HG02798 (cell line): ENCODE measurements at regions not wholly inside any gene's neighbourhood (a gene's known extent, or its start where the extent isn't known, plus 50 kb on each side); places are given as distances from the start of the nearest gene placed in this dataset.

Source experiments
- ATAC-seq: cut with Tn5 transposase; IDR thresholded peaks from one replicate; pipeline ENCODE4 v1.9.1; 2021; ENCODE audit warnings: mild to moderate bottlenecking; ENCODE audit not compliant: unreplicated experiment, poor library complexity

- ATAC-seq: peak; percentile 41
Observed at GRCh38 chr3:72475258-72476138, 372.7 kb downstream of the SHQ1 start.

- ATAC-seq: no peak
Observed at GRCh38 chr3:72474775-72475174, 373.5 kb downstream of the SHQ1 start.

GRCh38 chr3:72473156-72473555 lies 375.1 kb downstream of the SHQ1 start:
- peak; percentile 92 for ATAC-seq

GRCh38 chr3:72470904-72471417 lies 377.3 kb downstream of the SHQ1 start:
- no peak for ATAC-seq

DNA sequence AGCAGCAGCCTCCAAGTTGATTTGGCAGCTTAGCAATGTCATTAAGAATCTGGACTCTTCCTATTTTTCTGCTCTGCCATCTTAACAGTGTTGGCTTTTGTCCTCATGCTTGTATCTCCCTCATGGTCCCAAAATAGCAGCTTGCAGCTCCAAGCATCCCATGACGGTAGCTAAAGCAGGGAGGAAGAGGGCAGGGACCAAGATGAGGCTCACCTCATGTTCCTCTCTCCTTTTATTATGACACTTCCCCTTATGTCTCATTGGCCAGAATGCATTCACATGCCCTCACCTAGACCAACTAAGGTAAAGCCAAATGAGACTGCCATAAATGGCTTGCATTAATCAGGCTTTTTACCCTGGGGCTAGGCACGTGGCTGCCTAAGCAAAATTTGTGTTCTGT lies 382.4 kb downstream of the SHQ1 start:
- no peak for ATAC-seq

- ATAC-seq: no peak
Observed at GRCh38 chr3:72463083-72463482, 385.2 kb downstream of the SHQ1 start.

- ATAC-seq: no peak
Observed at GRCh38 chr3:72462595-72463011, 385.6 kb downstream of the SHQ1 start.

- no peak for ATAC-seq
Observed at GRCh38 chr3:72461787-72462186, 386.5 kb downstream of the SHQ1 start.

GRCh38 chr3:72460205-72461174 lies 387.8 kb downstream of the SHQ1 start:
- no peak for ATAC-seq

DNA sequence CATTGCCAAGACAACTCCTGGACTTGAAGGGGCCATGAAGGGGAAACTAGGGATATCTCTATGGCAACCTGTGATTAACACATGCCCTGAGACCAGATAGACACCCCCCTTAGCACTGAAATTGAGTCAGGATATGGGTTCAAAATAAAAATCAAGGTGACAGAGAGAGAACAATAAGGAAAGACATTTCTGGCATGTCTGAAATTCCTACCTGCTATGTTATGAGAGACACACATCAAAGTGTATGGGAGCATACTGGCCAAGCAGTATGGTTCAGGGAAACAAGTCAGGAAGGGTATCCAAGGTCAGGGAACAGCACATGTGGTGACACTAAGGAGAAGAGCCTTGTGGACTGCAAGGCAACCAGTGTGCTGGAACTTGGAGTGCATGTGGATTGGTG lies 388.7 kb downstream of the SHQ1 start:
- no peak for ATAC-seq

DNA sequence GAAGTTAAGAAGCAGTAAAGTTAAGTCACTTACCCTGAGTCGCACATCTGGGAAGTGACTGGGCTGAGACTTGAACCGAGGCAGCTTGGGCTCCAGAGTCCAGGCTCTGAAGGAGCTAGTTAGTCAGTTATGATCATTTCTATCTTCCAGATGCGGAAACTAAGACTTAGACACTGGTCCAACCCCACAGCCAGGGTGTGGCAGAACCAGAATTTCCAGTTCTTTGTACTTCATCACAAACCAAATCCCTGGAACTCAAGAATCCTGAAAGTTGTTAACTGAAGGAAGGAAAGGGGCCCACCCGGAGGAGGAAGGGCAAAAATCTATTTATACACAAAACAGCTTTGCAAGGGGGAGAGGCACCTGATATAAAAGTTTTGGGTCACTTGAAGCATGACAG lies 389.9 kb downstream of the SHQ1 start:
- no peak for ATAC-seq

DNA sequence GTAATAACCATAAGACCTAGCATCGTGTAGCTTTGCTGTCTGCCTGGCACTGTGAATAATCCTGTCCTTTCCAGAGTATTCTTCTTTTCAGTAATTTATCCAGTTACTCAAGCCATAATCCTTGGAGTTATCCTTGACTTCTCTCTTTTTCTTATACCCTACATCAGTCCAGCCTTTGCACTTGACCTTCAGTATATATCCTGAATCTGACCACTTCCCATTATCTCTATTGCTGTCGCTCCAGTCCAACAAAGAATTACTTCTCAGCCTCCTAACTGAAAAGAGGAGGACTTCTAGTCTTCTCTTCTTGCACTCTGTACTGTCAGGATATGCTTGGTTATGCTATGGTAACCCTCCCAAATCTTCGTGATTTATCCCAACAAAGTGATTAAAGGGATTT lies 393.8 kb downstream of the SHQ1 start:
- no peak for ATAC-seq

DNA sequence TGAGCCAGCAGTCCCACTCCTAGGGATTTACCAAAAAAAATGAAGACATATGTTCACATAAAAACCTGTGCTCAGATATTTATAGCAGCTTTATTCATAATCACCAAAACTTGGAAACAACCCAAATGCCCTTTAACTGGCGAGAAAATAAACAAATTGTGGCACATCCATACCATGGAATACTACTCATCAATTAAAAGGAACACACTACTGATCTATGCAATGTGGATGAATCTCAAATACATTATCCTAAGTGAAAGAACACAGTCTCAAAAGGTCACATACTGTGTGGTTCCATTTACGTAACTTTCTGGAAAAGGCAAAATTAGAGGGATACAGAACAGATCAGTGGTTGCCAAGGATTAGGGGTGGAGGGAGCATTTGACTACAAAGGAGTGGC lies 394.5 kb downstream of the SHQ1 start:
- no peak for ATAC-seq

DNA sequence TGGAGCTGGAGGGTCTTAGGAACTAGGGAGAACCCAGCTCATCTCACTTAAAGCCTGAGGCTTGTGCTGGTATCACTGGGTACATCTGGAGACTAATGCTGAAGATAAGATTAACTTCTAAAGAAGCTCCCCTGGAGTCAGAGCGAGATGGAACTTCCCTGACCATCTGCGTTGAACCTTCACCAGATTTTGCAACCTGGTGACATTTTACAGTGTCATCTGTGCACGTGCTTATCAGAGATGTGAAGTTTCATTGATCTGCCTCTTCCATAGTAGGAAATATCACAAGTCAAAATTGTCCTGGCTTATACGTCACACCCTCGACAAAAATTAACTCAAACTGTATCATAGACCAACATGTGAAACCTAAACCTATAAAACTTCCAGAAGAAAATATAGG lies 395.5 kb downstream of the SHQ1 start:
- ATAC-seq: no peak

- no peak for ATAC-seq
Observed at GRCh38 chr3:72451841-72452240, 396.4 kb downstream of the SHQ1 start.

DNA sequence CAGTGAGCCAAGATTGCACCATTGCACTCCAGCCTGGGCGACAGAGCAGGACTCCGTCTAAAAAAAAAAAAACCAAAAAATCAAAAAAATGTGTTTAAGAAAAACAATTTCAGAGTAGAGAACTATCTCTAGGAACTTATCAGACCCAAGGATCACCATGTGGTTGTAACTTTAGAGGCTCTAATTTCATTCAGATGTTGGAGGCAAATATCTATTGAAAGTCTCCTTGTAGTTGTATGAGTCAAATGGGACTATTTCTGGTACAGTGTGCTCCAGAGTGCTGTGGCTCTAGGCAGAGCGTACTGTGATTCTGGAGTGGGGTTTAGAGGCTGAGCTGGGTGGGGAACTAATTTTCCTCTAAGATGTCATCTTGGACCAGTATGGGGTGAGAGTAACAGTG lies 398.7 kb downstream of the SHQ1 start:
- no peak for ATAC-seq

- no peak for ATAC-seq
Observed at GRCh38 chr3:72448858-72449257, 399.4 kb downstream of the SHQ1 start.

- no peak for ATAC-seq
Observed at GRCh38 chr3:72448375-72448823, 399.8 kb downstream of the SHQ1 start.

DNA sequence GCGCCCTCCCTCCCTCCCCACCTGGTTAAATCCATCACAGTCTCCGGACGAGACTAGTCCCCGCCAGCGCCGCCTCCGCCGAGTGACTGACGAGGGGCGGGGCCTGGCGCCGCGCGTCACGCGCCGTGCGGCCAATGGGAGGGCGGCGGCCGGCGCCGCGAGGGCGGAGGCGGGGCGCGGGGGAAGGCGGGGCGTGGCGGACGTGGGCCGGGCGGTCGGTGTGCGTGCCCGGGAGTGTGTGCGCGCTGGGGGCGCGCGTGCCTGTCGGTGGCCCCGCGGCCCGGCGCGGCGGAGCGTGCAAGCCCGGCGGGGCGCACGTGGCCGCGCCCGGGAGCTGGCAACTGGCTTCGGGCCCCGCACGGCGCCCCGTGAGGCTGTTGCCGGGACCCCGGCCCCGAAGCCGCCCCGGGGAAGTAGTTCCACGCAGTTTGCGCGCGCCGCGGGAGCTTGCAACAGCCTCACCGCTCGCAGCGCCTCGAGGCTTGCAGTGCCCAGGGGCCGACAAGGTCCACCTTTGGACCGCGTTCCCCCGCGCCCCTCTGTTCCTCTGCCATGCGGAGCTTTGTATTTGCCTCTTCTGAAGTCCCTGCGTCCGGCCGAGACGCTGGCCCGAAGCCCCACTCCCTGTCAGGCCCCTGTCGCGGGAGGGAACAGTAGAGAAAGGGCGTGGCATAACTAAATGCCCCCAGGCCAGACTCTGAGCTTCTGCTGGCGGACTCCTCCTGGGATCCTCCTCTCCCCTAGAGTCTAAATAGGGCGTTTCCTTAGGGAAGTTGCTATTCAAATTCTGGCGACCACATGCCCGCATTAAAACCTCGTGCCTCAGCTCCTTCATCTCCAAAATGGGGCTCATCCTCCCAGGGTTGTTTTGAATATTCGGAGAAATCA lies 400.9 kb downstream of the SHQ1 start:
- ATAC-seq: peak; percentile 95
